Suppressor macrophage (primary cell): ENCODE measurements at regions not wholly inside any gene's neighbourhood (a gene's known extent, or its start where the extent isn't known, plus 50 kb on each side); places are given as distances from the start of the nearest gene placed in this dataset.
A peak's percentile ranks its signal among the peaks of the same experiment; 100 is the strongest.

Experiments
- DNase-seq, 4 experiments: peaks; one replicate each; pipeline ENCODE4 v3.0.0-alpha.2; 2020 to 2022

DNA sequence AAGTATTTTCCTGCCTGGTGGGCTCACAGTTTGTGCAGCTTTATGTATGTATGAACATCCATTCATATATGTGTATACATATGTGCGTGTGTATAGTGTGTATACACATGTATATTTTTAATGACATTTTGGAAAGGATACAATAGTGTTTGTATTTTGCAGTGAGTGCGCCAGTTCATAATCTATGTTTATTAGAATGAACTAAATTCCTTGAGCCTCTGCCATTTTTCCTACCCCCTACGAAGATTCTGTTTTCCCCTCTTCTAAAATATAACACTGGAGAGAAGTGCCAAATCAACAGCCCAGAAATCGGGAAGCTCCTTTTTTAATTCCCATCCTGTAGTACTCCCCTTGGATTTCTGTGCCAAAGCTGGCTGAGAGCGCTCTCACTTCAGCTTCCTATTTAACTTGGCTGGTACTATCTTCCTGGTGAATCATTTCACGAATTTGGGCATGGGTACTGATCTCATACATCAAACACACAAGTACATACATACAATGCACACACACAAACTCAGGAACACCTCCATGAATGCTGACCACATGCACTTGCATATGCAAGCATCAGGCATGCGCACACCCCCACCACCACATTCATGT lies 578.4 kb upstream of the WWC1 start:
- no peak for DNase-seq

GRCh38 chr5:167713896-167714295 lies 577.5 kb upstream of the WWC1 start:
- no peak for DNase-seq

DNA sequence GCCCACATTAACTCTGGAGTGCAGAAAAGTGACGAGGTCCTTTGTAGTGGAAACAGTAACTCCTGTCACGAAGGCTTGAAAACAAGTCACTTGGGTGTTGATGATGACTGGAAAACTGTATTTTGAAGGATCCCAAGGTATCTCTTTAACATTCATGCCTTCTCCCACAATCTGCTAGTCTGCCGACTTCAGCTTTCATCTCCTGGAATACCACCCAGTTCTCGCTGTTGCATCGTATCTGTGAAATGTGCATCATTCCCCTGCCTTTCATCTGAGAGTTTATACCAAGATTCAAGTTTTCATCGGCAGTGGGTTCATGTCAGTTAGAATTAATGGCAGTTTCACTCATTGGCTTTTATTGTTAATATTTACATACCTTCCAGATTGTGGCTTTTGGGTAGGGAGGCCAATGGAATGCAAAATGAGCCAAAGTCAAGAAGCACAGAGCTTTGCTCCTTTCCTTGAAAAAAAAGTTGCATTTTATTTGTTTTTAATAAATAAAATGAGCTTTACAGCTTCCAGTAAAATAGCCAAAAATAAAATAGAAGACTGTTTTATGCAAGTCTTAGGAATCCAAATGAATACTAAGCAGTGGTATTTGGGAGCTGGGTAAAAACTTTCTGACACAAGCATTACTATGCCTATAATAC lies 575.2 kb upstream of the WWC1 start:
- no peak for DNase-seq

DNA sequence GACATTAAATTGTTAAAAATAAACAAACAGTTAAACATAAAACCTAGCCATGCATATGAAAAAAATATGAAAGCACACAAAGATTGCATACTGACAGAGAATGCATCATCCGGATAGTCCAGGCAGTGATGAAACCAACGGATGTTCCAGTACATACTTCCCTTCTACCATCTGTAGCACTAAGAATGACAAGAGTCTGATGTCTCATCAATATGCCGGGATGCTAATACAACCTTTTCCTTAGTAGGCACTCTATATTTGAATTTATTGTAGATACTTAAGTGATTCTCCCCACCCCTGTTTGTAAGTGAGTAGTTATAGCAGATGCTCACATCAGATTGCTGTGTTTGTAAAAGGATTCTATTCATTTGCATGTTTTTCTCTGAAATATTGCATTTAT lies 571.2 kb upstream of the WWC1 start:
- DNase-seq, result peak in 1 of 4 experiments; percentile 3

GRCh38 chr5:167720676-167721260 lies 570.7 kb upstream of the WWC1 start:
- DNase-seq, result no peak

DNA sequence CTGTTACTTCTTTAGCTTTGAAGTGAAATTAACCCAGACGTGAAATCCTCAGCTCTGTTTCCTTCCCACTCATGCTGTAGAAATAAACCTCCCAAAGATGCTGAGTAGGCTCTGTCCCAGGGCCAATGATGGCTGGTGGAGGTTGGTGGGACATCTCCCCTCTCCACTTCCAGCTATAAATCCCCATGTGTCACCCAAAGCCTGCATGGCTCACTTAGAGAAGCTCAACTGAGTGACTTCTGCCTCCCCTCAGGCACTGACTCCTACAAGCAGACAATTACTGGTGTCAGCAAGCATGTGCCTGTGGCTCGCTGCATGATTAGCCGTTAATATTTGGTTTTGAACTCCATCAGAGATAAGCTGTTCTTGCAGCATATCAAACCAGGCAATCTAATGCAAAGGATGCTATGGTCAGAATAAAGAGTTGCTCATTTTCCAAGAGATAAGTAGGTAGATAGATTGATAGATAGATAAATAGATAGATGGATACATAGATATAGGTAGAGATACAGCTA lies 569.5 kb upstream of the WWC1 start:
- DNase-seq, result no peak

- DNase-seq, result peak; percentile 80 to 91 (median 88)
Measured at GRCh38 chr5:167723254-167723871, 568.1 kb upstream of the WWC1 start.

DNA sequence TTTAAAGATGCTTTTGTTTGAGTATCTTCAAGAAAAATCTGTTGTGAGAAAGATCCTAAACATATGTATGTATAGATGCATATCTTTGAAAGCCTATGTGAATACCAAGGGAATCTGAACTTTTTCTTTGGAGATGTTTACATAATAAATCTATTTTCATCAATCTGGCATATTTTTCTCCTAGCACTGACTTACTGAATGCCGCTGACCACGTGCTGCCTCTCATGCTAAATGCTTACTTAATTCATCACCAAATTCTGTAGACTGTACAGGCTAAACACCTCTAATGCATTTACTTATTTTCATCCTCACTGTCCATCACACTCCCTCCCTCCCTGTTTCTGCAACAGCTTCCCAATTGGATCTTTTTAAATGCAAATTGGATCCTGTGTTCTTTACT lies 566.2 kb upstream of the WWC1 start:
- DNase-seq, result no peak

GRCh38 chr5:167725741-167726140 lies 565.7 kb upstream of the WWC1 start:
- no peak for DNase-seq

DNA sequence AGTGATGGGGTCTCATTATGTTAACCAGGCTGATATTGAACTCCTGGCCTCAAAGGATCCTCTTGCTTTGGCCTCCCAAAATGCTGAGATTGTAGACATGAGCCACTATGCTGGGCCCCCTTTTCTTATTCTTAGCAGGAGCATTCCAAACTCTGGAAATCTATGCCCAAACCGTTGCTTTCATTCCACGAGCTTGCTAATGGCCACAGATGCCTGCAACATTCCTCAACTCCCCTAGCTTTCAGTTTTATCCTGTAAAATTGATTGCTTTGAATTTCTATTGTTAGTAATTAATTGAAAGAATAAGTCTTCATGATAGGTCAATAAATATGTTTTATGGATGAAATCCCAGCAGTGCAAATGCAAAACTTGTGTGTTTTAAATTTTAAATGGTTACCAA lies 564.8 kb upstream of the WWC1 start:
- DNase-seq, result no peak

DNA sequence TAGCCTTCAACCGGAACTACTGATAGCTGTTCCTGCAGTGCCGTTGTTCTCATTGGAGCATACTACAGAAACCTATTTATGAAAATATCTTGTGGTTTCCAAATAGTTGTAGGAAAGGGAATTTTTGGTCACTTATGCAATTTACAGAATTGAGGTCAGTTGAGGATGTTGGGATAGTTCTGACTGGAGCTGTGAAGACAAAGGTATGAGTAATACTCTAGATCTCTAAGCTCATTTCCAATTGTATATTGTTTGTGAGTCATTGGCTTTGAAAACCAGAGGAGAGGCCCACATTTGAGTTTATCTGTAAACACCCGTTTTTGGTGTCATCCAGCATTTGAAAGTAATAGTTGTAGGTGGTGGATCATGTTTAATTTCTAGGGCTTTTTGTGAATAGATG lies 561.3 kb upstream of the WWC1 start:
- peak in 2 of 4 experiments; percentile 7 to 26 for DNase-seq

GRCh38 chr5:167730656-167731055 lies 560.8 kb upstream of the WWC1 start:
- no peak for DNase-seq

DNA sequence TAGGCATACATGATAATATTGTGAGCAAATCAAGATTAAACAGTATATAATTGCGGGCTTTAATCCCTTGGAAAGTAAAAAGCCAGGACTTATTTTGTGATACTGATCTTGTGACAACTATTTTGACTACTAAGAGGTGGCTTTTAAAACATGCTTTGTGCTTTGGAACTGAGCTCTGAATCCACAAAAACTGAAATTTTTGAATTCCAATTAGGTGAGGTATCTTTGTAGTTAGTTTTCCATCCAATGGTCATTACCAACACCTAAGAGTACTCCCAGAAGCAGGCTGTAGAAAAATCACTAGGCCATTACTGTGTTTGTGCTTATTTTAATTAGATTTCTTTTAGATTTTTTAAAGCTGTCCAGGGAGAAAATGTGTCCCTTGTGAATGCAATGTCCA lies 559.5 kb upstream of the WWC1 start:
- DNase-seq, result no peak

DNA sequence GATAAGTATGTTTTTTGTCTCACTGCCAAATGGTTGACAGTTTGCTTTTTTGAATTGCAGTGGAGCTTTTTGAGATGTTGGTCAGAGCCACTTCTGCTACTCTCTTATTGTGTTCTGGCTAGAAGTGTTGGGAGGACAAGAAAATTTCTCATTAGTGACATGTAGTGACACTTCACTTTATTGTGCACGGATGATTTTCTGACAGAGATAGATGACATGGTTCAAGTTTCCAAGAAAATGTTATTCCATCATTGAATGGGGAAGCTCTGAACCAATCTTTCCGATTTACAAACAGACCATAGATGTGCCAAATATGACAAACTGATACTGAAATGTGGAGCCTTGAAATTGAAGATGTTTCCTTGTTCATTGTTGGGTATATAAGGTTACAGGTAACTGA lies 558.9 kb upstream of the WWC1 start:
- DNase-seq, result no peak

- DNase-seq, result no peak
Measured at GRCh38 chr5:167736992-167737391, 554.5 kb upstream of the WWC1 start.

GRCh38 chr5:167743695-167744464 lies 547.6 kb upstream of the WWC1 start:
- no peak for DNase-seq

GRCh38 chr5:167745868-167746267 lies 545.6 kb upstream of the WWC1 start:
- no peak for DNase-seq

GRCh38 chr5:167750586-167750985 lies 540.9 kb upstream of the WWC1 start:
- DNase-seq, result no peak

- DNase-seq, result no peak
Measured at GRCh38 chr5:167752936-167753335, 538.5 kb upstream of the WWC1 start.

DNA sequence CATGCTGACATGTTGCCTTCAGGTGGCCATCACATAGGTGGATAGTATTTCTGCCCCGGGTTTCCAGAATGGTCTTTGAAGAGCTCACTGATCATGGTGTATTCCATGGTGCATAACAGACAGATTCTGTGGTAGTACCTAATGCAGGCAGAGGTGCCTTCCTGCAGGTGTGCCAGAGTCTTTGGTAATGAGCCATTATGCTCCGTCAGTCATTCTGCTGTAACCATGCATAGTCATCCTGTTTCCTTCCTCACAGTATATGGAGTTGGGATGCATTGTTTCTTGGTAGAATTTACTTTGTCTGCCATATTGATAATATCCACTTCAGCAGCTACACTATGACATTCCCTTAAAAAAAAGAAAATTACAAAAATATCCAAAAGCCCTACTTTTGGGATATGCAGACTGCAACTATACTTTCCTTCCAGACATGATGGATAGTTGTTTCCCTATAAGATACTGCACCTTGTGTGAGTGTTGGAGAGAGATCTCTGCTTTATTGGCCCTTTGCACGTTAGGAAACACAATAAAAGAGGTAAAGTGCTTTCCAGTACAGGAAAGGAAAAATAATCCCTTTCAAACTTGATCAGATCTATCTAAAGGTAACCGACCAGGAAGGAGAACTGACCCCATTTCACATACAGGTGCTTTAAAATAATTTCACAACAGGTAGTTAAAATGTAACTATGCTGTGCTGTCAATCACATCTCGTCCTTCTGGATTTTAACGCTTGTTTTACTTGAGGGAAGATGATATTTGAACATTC lies 537.5 kb upstream of the WWC1 start:
- no peak for DNase-seq

GRCh38 chr5:167754501-167755021 lies 536.9 kb upstream of the WWC1 start:
- no peak for DNase-seq

GRCh38 chr5:167755420-167755819 lies 536.0 kb upstream of the WWC1 start:
- DNase-seq, result no peak
